AG04450 (cell line): ENCODE measurements at regions not wholly inside any gene's neighbourhood (a gene's known extent, or its start where the extent isn't known, plus 50 kb on each side); places are given as distances from the start of the nearest gene placed in this dataset.

Experiments used
- CTCF ChIA-PET: fragments of 300-600, 350-600 bp; formaldehyde crosslinking; extraction: SDS; loops from one replicate; lab custom pipeline; 2022; ENCODE audit warnings: antibody characterized with exemption, inconsistent platforms; lab: Charles Lee
- POLR2A ChIA-PET: fragments of 350-600 bp; formaldehyde crosslinking; extraction: SDS; loops from one replicate; lab custom pipeline; 2021; ENCODE audit warnings: antibody characterized with exemption, inconsistent platforms; lab: Yijun Ruan, JAX
- DNase-seq: peaks from one replicate; pipeline ENCODE4 v3.0.0-alpha.2; 2011; ENCODE audit warnings: low read depth, low spot score
- H3K27ac ChIP-seq: one replicate; pipeline ENCODE4 v1.5.1; 2012; ENCODE audit warnings: low read depth, low read length, control low read depth
- H3K27me3 ChIP-seq: one replicate; pipeline ENCODE4 v1.6.0; 2012; ENCODE audit warnings: low read length; ENCODE audit not compliant: control insufficient read depth, insufficient read depth
- H3K4me3 ChIP-seq: 2 replicates; pipeline ENCODE4 v1.5.1; 2011; ENCODE audit warnings: mild to moderate bottlenecking, low read depth, low read length, control low read depth
- H3K9me3 ChIP-seq: 2 replicates; pipeline ENCODE4 v1.5.1; 2012; ENCODE audit warnings: low read length; ENCODE audit not compliant: control insufficient read depth, insufficient read depth
- CTCF ChIP-seq: IDR thresholded peaks from 2 replicates; pipeline ENCODE4 v1.5.1; 2011; ENCODE audit warnings: low read depth, low read length, control low read depth, inconsistent platforms

- Histone ChIP-seq H3K4me3 (no peak overlapping the region), H3K27ac (no peak overlapping the region), H3K9me3 (no peaks in the 10 kb centered on the region), H3K27me3 (peaks cover 11% of the 10 kb centered on the region)
- POLR2A ChIA-PET = no interaction called here
- no peak for DNase-seq
- CTCF ChIA-PET = no interaction called here
- TF ChIP-seq CTCF = no peak
These were observed 524.5 kb downstream of the SHQ1 start for GRCh38 chr3:72323773-72324172.

GRCh38 chr3:72322264-72322976, 525.8 kb downstream of the SHQ1 start:
- Histone ChIP-seq H3K27me3 (peaks cover 3% of the 10 kb centered on the region), H3K9me3 (no peaks in the 10 kb centered on the region), H3K4me3 (no peak overlapping the region), H3K27ac (no peak overlapping the region)
- CTCF ChIA-PET = no interaction called here
- POLR2A ChIA-PET = no interaction called here
- DNase-seq = no peak
- TF ChIP-seq CTCF = no peak

GRCh38 chr3:72320955-72321303, 527.3 kb downstream of the SHQ1 start:
- no peak for DNase-seq
- ChIA-PET POLR2A (interaction anchor here (0.6 kb wide), 1 partner anchor 274 kb away, joined by 6 read pairs; no protein-coding TSS in a partner anchor), CTCF (no interaction called here)
- no peak overlapping the region for H3K27ac ChIP-seq
- H3K4me3 ChIP-seq = no peak overlapping the region
- no peaks in the 10 kb centered on the region; the same call in 1 of the 2 replicates for H3K9me3 ChIP-seq
- peaks cover 3% of the 10 kb centered on the region for H3K27me3 ChIP-seq
- no peak for TF ChIP-seq CTCF

GRCh38 chr3:72320095-72320954, 527.9 kb downstream of the SHQ1 start:
- Histone ChIP-seq H3K27me3 (peaks cover 3% of the 10 kb centered on the region), H3K9me3 (no peaks in the 10 kb centered on the region; the same call in 1 of the 2 replicates), H3K27ac (no peak overlapping the region), H3K4me3 (no peak overlapping the region)
- ChIA-PET CTCF (no interaction called here), POLR2A (interaction anchor here (0.6 kb wide), 1 partner anchor 275 kb away, joined by 6 read pairs; no protein-coding TSS in a partner anchor)
- DNase-seq = no peak
- TF ChIP-seq CTCF = no peak
